GM23338 (cell line): ENCODE measurements at regions not wholly inside any gene's neighbourhood (a gene's known extent, or its start where the extent isn't known, plus 50 kb on each side); places are given as distances from the start of the nearest gene placed in this dataset.

Source experiments
- ATAC-seq: fragments of 200-7000 bp; cut with Tn5 transposase; 3 replicates; pipeline ENCODE4 v1.9.1; 2020
- DNase-seq: peaks from one replicate; pipeline ENCODE4 v3.0.0-alpha.2; 2015; ENCODE audit warnings: low spot score
- H2AFZ ChIP-seq: fragments of 200-600 bp; sonication (generic); 2 replicates; pipeline ENCODE4 v1.8.0; 2016; ENCODE audit warnings: antibody characterized with exemption, mild to moderate bottlenecking, moderate library complexity
- H3F3A ChIP-seq: fragments of 200-600 bp; sonication (generic); replicated peaks from 2 replicates; pipeline ENCODE4 v1.8.0; 2017; ENCODE audit warnings: antibody characterized with exemption, mixed run types, low read depth
- H3K27ac ChIP-seq: fragments of 200-600 bp; sonication (generic); 2 replicates; pipeline ENCODE4 v1.6.1; 2016; ENCODE audit warnings: low read depth
- H3K27me3 ChIP-seq: fragments of 200-600 bp; sonication (generic); 2 replicates; pipeline ENCODE4 v1.8.0; 2016; ENCODE audit warnings: mild to moderate bottlenecking, mixed run types, moderate library complexity; ENCODE audit not compliant: insufficient read depth
- H3K36me3 ChIP-seq: fragments of 200-600 bp; sonication (generic); 2 replicates; pipeline ENCODE4 v1.8.0; 2016; ENCODE audit warnings: mild to moderate bottlenecking; ENCODE audit not compliant: insufficient read depth
- H3K4me1 ChIP-seq: fragments of 200-600 bp; sonication (generic); 2 replicates; pipeline ENCODE4 v1.8.0; 2016; ENCODE audit warnings: mild to moderate bottlenecking, moderate library complexity; ENCODE audit not compliant: insufficient read depth
- H3K4me2 ChIP-seq: fragments of 200-600 bp; sonication (generic); 2 replicates; pipeline ENCODE4 v1.7.1; 2017; ENCODE audit warnings: mixed run types
- H3K4me3 ChIP-seq: fragments of 200-600 bp; sonication (generic); 2 replicates; pipeline ENCODE4 v1.6.1; 2016; ENCODE audit warnings: mixed run types
- H3K79me2 ChIP-seq: fragments of 200-600 bp; sonication (generic); replicated peaks from 2 replicates; pipeline ENCODE4 v1.8.0; 2017; ENCODE audit warnings: mild to moderate bottlenecking; ENCODE audit not compliant: insufficient read depth
- H3K9me2 ChIP-seq: fragments of 200-600 bp; sonication (generic); 2 replicates; pipeline ENCODE4 v1.8.0; 2017; ENCODE audit not compliant: insufficient read depth
- H4K20me1 ChIP-seq: fragments of 200-600 bp; sonication (generic); replicated peaks from 2 replicates; pipeline ENCODE4 v1.8.0; 2017; ENCODE audit warnings: mild to moderate bottlenecking; ENCODE audit not compliant: insufficient read depth
- H3K27ac Mint-ChIP-seq: 2 replicates; pipeline ENCODE4 v1.8.0; 2020; ENCODE audit warnings: inconsistent platforms, mild to moderate bottlenecking, moderate library complexity, mixed read lengths
- H3K27me3 Mint-ChIP-seq: 3 replicates; pipeline ENCODE4 v1.8.0; 2022; ENCODE audit warnings: low read depth, mild to moderate bottlenecking, moderate library complexity, mixed read lengths, inconsistent platforms; ENCODE audit not compliant: insufficient read depth, poor library complexity
- H3K36me3 Mint-ChIP-seq: 3 replicates; pipeline ENCODE4 v1.8.0; 2021; ENCODE audit warnings: low read depth, mild to moderate bottlenecking, inconsistent platforms, moderate library complexity, mixed read lengths
- H3K4me1 Mint-ChIP-seq: 3 replicates; pipeline ENCODE4 v1.8.0; 2020; ENCODE audit warnings: mild to moderate bottlenecking, inconsistent platforms, mixed read lengths
- H3K4me3 Mint-ChIP-seq: 3 replicates; pipeline ENCODE4 v1.8.0; 2021; ENCODE audit warnings: moderate library complexity, mild to moderate bottlenecking, inconsistent platforms, mixed read lengths
- H3K9me3 Mint-ChIP-seq: 3 replicates; pipeline ENCODE4 v1.8.0; 2020; ENCODE audit warnings: moderate library complexity, mild to moderate bottlenecking, inconsistent platforms, mixed read lengths
- CREB1 ChIP-seq: fragments of 250-450 bp; sonication (Bioruptor Pico); IDR thresholded peaks from 2 replicates; pipeline ENCODE4 v1.5.0; 2020; ENCODE audit warnings: low read depth, mild to moderate bottlenecking, moderate library complexity
- EZH2 ChIP-seq: fragments of 200-600 bp; sonication (generic); IDR thresholded peaks from one replicate; pipeline ENCODE4 v1.8.0; 2017; ENCODE audit warnings: antibody characterized with exemption, mild to moderate bottlenecking, low read depth; ENCODE audit not compliant: unreplicated experiment
- EZH2phosphoT487 ChIP-seq: fragments of 200-600 bp; sonication (generic); IDR thresholded peaks from one replicate; pipeline ENCODE4 v1.8.1; 2018; ENCODE audit warnings: antibody characterized with exemption; ENCODE audit not compliant: unreplicated experiment
- JUNB ChIP-seq: IDR thresholded peaks from one replicate; pipeline ENCODE4 v1.6.1; 2016; ENCODE audit warnings: antibody characterized with exemption; ENCODE audit not compliant: unreplicated experiment
- NANOG ChIP-seq: IDR thresholded peaks from 2 replicates; pipeline ENCODE4 v1.6.1; 2016; ENCODE audit warnings: antibody characterized with exemption, borderline replicate concordance
- POLR2AphosphoS5 ChIP-seq: IDR thresholded peaks from 2 replicates; pipeline ENCODE4 v1.6.1; 2016; ENCODE audit warnings: antibody characterized with exemption, low read depth
- STAT1 ChIP-seq: IDR thresholded peaks from one replicate; pipeline ENCODE4 v1.6.1; 2016; ENCODE audit warnings: antibody characterized with exemption; ENCODE audit not compliant: unreplicated experiment
- ZNF114 ChIP-seq: fragments of 250-450 bp; sonication (Bioruptor Pico); IDR thresholded peaks from 2 replicates; pipeline ENCODE4 v1.5.0; 2020; ENCODE audit warnings: mild to moderate bottlenecking, moderate library complexity
- ZNF331 ChIP-seq: fragments of 250-450 bp; sonication (Bioruptor Pico); IDR thresholded peaks from 2 replicates; pipeline ENCODE4 v1.5.0; 2020; ENCODE audit warnings: low read depth, mild to moderate bottlenecking, moderate library complexity
- TF ChIP-seq, protein P1 (sequence below): IDR thresholded peaks from 2 replicates; pipeline ENCODE4 v1.6.1; 2016; ENCODE audit warnings: antibody characterized with exemption
- TF ChIP-seq, protein P2 (sequence below), 2 experiments: fragments of 200-600 bp in 1 of 2; sonication (generic) in 1 of 2; conservative IDR thresholded peaks; 2 replicates each; pipeline versions ENCODE4 v1.5.1 to v1.6.1; 2016 to 2017; ENCODE audit warnings: antibody characterized with exemption in 2 of 2, low read depth in 2 of 2, mild to moderate bottlenecking in 2 of 2, moderate library complexity in 1 of 2

- TF ChIP-seq EZH2 (no peak), ZNF114 (CRISPR knock-in tag) (no peak), JUNB (no peak), ZNF331 (CRISPR knock-in tag) (no peak)
- TF ChIP-seq, protein P1, sequence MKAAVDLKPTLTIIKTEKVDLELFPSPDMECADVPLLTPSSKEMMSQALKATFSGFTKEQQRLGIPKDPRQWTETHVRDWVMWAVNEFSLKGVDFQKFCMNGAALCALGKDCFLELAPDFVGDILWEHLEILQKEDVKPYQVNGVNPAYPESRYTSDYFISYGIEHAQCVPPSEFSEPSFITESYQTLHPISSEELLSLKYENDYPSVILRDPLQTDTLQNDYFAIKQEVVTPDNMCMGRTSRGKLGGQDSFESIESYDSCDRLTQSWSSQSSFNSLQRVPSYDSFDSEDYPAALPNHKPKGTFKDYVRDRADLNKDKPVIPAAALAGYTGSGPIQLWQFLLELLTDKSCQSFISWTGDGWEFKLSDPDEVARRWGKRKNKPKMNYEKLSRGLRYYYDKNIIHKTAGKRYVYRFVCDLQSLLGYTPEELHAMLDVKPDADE = no peak
Measured at GRCh38 chr1:99490031-99490430, 155.9 kb upstream of the PALMD start (continued).

- Histone ChIP-seq H3K9me2 (peaks cover 5% of the 10 kb centered on the region), H3K4me3 (no peak overlapping the region), H3K4me2 (no peak overlapping the region), H3K36me3 (no peaks in the 10 kb centered on the region), H3K27me3 (no peaks in the 10 kb centered on the region), H3K4me1 (peaks cover 4% of the 10 kb centered on the region; the same call in 1 of the 2 replicates), H3K27ac (no peak overlapping the region), H3F3A (no peaks in the 10 kb centered on the region), H4K20me1 (no peaks in the 10 kb centered on the region), H2AFZ (no peak overlapping the region; the same call in 1 of the 2 replicates), H3K79me2 (no peaks in the 10 kb centered on the region)
- TF ChIP-seq CREB1 (CRISPR knock-in tag) = no peak
- no peak for TF ChIP-seq ZNF114 (CRISPR knock-in tag)
- no peak for TF ChIP-seq EZH2
- no peak for TF ChIP-seq JUNB
- TF ChIP-seq, protein P1 = no peak
- no peak for TF ChIP-seq STAT1
- no peak for TF ChIP-seq POLR2AphosphoS5
- Mint-ChIP-seq H3K4me3 (no peak overlapping the region), H3K4me1 (peaks cover 12% of the 10 kb centered on the region; the same call in 2 of the 3 replicates), H3K27ac (no peak overlapping the region), H3K27me3 (no peaks in the 10 kb centered on the region), H3K36me3 (no peaks in the 10 kb centered on the region), H3K9me3 (no peaks in the 10 kb centered on the region)
- DNase-seq (no peak), ATAC-seq (no peak)
Measured at GRCh38 chr1:99496067-99496466, 149.8 kb upstream of the PALMD start.

DNA sequence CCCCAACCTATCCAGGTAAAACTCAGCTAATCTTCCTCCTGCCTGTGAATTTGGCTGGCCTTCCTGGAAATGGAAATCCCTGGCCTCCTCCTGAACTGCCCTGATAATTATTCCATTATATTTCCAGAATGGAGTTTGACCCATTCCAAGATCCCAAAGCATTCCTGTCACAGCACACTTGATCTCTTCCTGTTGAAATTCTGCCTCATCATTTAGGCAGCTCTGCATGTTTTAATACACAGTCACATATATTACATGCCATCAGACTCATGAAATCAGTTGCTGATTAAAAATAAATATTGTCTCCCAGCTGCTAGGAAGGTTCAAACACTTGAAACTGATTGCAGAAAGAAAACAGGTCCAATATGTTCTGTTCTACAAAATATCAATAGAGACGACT lies 148.2 kb upstream of the PALMD start:
- TF ChIP-seq NANOG (no peak), ZNF331 (CRISPR knock-in tag) (no peak), JUNB (no peak), POLR2AphosphoS5 (no peak), EZH2 (no peak), EZH2phosphoT487 (no peak), ZNF114 (CRISPR knock-in tag) (no peak)
- TF ChIP-seq, protein P2, sequence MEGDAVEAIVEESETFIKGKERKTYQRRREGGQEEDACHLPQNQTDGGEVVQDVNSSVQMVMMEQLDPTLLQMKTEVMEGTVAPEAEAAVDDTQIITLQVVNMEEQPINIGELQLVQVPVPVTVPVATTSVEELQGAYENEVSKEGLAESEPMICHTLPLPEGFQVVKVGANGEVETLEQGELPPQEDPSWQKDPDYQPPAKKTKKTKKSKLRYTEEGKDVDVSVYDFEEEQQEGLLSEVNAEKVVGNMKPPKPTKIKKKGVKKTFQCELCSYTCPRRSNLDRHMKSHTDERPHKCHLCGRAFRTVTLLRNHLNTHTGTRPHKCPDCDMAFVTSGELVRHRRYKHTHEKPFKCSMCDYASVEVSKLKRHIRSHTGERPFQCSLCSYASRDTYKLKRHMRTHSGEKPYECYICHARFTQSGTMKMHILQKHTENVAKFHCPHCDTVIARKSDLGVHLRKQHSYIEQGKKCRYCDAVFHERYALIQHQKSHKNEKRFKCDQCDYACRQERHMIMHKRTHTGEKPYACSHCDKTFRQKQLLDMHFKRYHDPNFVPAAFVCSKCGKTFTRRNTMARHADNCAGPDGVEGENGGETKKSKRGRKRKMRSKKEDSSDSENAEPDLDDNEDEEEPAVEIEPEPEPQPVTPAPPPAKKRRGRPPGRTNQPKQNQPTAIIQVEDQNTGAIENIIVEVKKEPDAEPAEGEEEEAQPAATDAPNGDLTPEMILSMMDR (conservative IDR thresholded peaks at IDR 0.05; ENCODE audit: low read depth in 2 of 2) = no peak
- H3K36me3 Mint-ChIP-seq = no peaks in the 10 kb centered on the region
- peaks cover 5% of the 10 kb centered on the region for H3K9me2 ChIP-seq
- H3K27ac ChIP-seq = no peak overlapping the region
- no peaks in the 10 kb centered on the region for H4K20me1 ChIP-seq
- no peaks in the 10 kb centered on the region for H3K27me3 ChIP-seq
- no peak for DNase-seq
- 0 out of 2 replicates have a peak overlapping the region, but pooled peaks have one; percentile 28 for H2AFZ ChIP-seq
- H3K79me2 ChIP-seq = no peaks in the 10 kb centered on the region
- H3K4me1 ChIP-seq = 0 out of 2 replicates have a peak, but pooled peaks cover 4% of the 10 kb centered on the region
- peaks cover 11% of the 10 kb centered on the region; the same call in 2 of the 3 replicates for H3K4me1 Mint-ChIP-seq
- H3K27me3 Mint-ChIP-seq = no peaks in the 10 kb centered on the region
- H3K4me3 Mint-ChIP-seq = no peak overlapping the region
- H3K4me3 ChIP-seq = no peak overlapping the region
- no peak overlapping the region for H3K27ac Mint-ChIP-seq
- H3K36me3 ChIP-seq = no peaks in the 10 kb centered on the region
- ATAC-seq = no peak
- H3K4me2 ChIP-seq = no peak overlapping the region
- no peaks in the 10 kb centered on the region for H3F3A ChIP-seq
- H3K9me3 Mint-ChIP-seq = no peaks in the 10 kb centered on the region
